ENCODE measurements at regions not wholly inside any gene's neighbourhood (a gene's known extent, or its start where the extent isn't known, plus 50 kb on each side); places are given as distances from the start of the nearest gene placed in this dataset.

- no peak overlapping the region for H3K4me3 Mint-ChIP-seq
- H3K56ac ChIP-seq (ENCODE audit: insufficient read length, low read depth, low read length), result no peak overlapping the region
- WGBS (ENCODE audit: extremely low coverage, insufficient read length, low lambda C conversion rate), result no CpG with 5 or more reads among the region's 6 CpGs
Observed at GRCh38 chr9:95641586-95641985, 124.8 kb upstream of the PTCH1 start.

More at GRCh38 chr9:95641586-95641985, 124.8 kb upstream of the PTCH1 start:
- Histone ChIP-seq H3K9ac (ENCODE audit: extremely low read depth, insufficient read length, low read length) (no peak overlapping the region), H4K5ac (ENCODE audit: insufficient read length, low read depth, low read length) (no peak overlapping the region), H3K23me2 (ENCODE audit: insufficient read length, low read depth, low read length, poor library complexity, severe bottlenecking) (no peaks in the 10 kb centered on the region), H3K4ac (ENCODE audit: low read depth, low read length) (no peak overlapping the region), H3K9me3 (ENCODE audit: control insufficient read depth, low read depth, low read length) (no peaks in the 10 kb centered on the region), H3K79me1 (ENCODE audit: insufficient read depth, low read depth, low read length, poor library complexity, severe bottlenecking) (no peaks in the 10 kb centered on the region), H3K27ac (ENCODE audit: insufficient read length, low read depth, low read length) (no peak overlapping the region), H2BK120ac (ENCODE audit: low read depth, low read length, poor library complexity, severe bottlenecking) (no peak overlapping the region), H3K4me1 (ENCODE audit: insufficient read depth, low read length) (no peaks in the 10 kb centered on the region), H2AFZ (ENCODE audit: low read length) (no peak overlapping the region), H2BK20ac (ENCODE audit: low read depth, low read length, poor library complexity, severe bottlenecking) (no peak overlapping the region), H3K27me3 (ENCODE audit: insufficient read depth, low read length) (no peaks in the 10 kb centered on the region), H4K8ac (replicated peaks; ENCODE audit: insufficient read length, low read depth, low read length) (no peak overlapping the region), H3K79me2 (ENCODE audit: insufficient read depth, low read length) (no peaks in the 10 kb centered on the region), H2AK5ac (ENCODE audit: insufficient read length, low read length) (no peak overlapping the region), H4K91ac (ENCODE audit: insufficient read length, low read depth, low read length) (no peak overlapping the region), H3T11ph (ENCODE audit: low read length) (no peak overlapping the region), H4K20me1 (ENCODE audit: control insufficient read depth, insufficient read depth, insufficient read length) (no peaks in the 10 kb centered on the region), H3K4me2 (ENCODE audit: insufficient read depth, insufficient read length, low read length) (no peak overlapping the region), H3K18ac (ENCODE audit: insufficient read length, low read depth, low read length) (no peak overlapping the region), H3K23ac (ENCODE audit: insufficient read length, low read depth, low read length) (no peak overlapping the region), H3K14ac (ENCODE audit: insufficient read depth, low read length) (no peak overlapping the region), H2BK5ac (ENCODE audit: insufficient read length, low read length) (no peak overlapping the region), H2BK15ac (ENCODE audit: low read depth, low read length) (peak overlapping the region; percentile 70; the same call in 1 of the 2 replicates), H2BK12ac (ENCODE audit: insufficient read length, low read depth, low read length) (no peak overlapping the region)
- H3K27me3 Mint-ChIP-seq (ENCODE audit: low read depth), result peaks cover 2% of the 10 kb centered on the region; the same call in 1 of the 2 replicates
- no peaks in the 10 kb centered on the region for H3K36me3 Mint-ChIP-seq (ENCODE audit: insufficient read depth in 1 of 3, low read depth in 3 of 3)
- H3K4me1 Mint-ChIP-seq, result no peaks in the 10 kb centered on the region
- peaks cover 0 to 4% of the 10 kb centered on the region in 2 experiments; a peak in 2 of 5 replicates for H3K9me3 Mint-ChIP-seq
- no peak for DNase-seq
- no peak overlapping the region for H3K27ac Mint-ChIP-seq
- TF ChIP-seq, protein P1, sequence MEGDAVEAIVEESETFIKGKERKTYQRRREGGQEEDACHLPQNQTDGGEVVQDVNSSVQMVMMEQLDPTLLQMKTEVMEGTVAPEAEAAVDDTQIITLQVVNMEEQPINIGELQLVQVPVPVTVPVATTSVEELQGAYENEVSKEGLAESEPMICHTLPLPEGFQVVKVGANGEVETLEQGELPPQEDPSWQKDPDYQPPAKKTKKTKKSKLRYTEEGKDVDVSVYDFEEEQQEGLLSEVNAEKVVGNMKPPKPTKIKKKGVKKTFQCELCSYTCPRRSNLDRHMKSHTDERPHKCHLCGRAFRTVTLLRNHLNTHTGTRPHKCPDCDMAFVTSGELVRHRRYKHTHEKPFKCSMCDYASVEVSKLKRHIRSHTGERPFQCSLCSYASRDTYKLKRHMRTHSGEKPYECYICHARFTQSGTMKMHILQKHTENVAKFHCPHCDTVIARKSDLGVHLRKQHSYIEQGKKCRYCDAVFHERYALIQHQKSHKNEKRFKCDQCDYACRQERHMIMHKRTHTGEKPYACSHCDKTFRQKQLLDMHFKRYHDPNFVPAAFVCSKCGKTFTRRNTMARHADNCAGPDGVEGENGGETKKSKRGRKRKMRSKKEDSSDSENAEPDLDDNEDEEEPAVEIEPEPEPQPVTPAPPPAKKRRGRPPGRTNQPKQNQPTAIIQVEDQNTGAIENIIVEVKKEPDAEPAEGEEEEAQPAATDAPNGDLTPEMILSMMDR (conservative IDR thresholded peaks at IDR 0.05), result no peak

All from H9 (cell line).